Testis (tissue), 2 donors: ENCODE measurements at regions not wholly inside any gene's neighbourhood (a gene's known extent, or its start where the extent isn't known, plus 50 kb on each side); places are given as distances from the start of the nearest gene placed in this dataset.

Experiments used
- POLR2A ChIP-seq: fragments of 450-650 bp; IDR thresholded peaks from one replicate; pipeline ENCODE4 v1.6.1; 2017; ENCODE audit warnings: antibody characterized with exemption, mild to moderate bottlenecking, moderate library complexity
- TF ChIP-seq, protein P1 (sequence below), 3 experiments: fragments of 450-650 bp in 2 of 3; fragments of 200-600 bp in 1 of 3; sonication (generic) in 1 of 3; IDR thresholded peaks; one replicate each; pipeline ENCODE4 v1.5.1; 2016 to 2019; ENCODE audit warnings: antibody characterized with exemption in 3 of 3, mild to moderate bottlenecking in 2 of 3, moderate library complexity in 1 of 3

DNA sequence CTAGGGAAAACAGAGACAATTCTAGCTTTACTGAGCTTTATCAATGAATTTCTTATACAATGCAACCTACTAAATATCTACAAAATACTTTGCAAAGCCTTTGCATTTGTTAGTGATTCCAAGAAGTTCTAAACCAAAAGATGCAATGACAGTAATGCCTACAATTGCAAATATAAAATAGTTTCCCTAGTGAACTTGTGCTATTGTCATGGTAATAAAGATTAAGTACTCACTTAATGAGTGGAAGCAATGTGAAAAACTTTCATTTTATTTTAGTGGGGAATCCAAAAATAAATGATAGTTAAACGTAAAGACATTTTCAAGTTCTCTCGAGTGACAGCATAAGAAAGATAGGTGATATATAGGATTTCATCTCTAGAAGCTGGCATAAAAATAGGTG lies 270.5 kb upstream of the CTNND2 start:
- TF ChIP-seq, protein P1, sequence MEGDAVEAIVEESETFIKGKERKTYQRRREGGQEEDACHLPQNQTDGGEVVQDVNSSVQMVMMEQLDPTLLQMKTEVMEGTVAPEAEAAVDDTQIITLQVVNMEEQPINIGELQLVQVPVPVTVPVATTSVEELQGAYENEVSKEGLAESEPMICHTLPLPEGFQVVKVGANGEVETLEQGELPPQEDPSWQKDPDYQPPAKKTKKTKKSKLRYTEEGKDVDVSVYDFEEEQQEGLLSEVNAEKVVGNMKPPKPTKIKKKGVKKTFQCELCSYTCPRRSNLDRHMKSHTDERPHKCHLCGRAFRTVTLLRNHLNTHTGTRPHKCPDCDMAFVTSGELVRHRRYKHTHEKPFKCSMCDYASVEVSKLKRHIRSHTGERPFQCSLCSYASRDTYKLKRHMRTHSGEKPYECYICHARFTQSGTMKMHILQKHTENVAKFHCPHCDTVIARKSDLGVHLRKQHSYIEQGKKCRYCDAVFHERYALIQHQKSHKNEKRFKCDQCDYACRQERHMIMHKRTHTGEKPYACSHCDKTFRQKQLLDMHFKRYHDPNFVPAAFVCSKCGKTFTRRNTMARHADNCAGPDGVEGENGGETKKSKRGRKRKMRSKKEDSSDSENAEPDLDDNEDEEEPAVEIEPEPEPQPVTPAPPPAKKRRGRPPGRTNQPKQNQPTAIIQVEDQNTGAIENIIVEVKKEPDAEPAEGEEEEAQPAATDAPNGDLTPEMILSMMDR (IDR thresholded peaks at IDR 0.05) = no peak
- TF ChIP-seq POLR2A = no peak
